Left lobe of liver (tissue), 2 donors: ENCODE measurements at regions not wholly inside any gene's neighbourhood (a gene's known extent, or its start where the extent isn't known, plus 50 kb on each side); places are given as distances from the start of the nearest gene placed in this dataset.
"Not testable (repeated sequence)": the region's sequence is repeated elsewhere in the genome, so short reads cannot be mapped to it uniquely, and the experiment has no call there.

Experiments used
- ATAC-seq: fragments of 200-7000 bp; cut with Tn5 transposase; one replicate; pipeline ENCODE4 v1.9.1; 2020; ENCODE audit warnings: mild to moderate bottlenecking, moderate library complexity
- DNase-seq: peaks from one replicate; pipeline ENCODE4 v3.0.0-alpha.2; 2020; ENCODE audit warnings: low spot score
- donor health status: DM: no; HTN: no; CAD: no; lungs with moderate emphysema.
- donor health status: DM: no; HTN: yes; CAD: no.

GRCh38 chr2:878245-878930, 72.3 kb upstream of the SNTG2 start:
- DNase-seq (no peak), ATAC-seq (no peak)

GRCh38 chr2:877747-878146, 72.9 kb upstream of the SNTG2 start:
- DNase-seq: peak; percentile 23
- ATAC-seq: no peak

GRCh38 chr2:875687-876615, 74.7 kb upstream of the SNTG2 start:
- DNase-seq (peak; percentile 35), ATAC-seq (no peak)

- ATAC-seq: no peak
- peak; percentile 15 for DNase-seq
Observed at GRCh38 chr2:873651-874580, 76.7 kb upstream of the SNTG2 start.

GRCh38 chr2:873027-873426, 77.6 kb upstream of the SNTG2 start:
- ATAC-seq: no peak
- DNase-seq: peak; percentile 16

- DNase-seq: no peak
- ATAC-seq: no peak
Observed at GRCh38 chr2:871926-872680, 78.5 kb upstream of the SNTG2 start.

GRCh38 chr2:871175-871727, 79.4 kb upstream of the SNTG2 start:
- no peak for ATAC-seq

GRCh38 chr2:870426-870825, 80.2 kb upstream of the SNTG2 start:
- ATAC-seq: no peak
- no peak for DNase-seq

More at GRCh38 chr2:871175-871727, 79.4 kb upstream of the SNTG2 start:
- DNase-seq: no peak

GRCh38 chr2:869894-870293, 80.8 kb upstream of the SNTG2 start:
- no peak for ATAC-seq

GRCh38 chr2:869357-869871, 81.2 kb upstream of the SNTG2 start:
- DNase-seq: no peak

More at GRCh38 chr2:869894-870293, 80.8 kb upstream of the SNTG2 start:
- DNase-seq: no peak

GRCh38 chr2:868857-869256, 81.8 kb upstream of the SNTG2 start:
- not testable (repeated sequence) for ATAC-seq, DNase-seq

More at GRCh38 chr2:869357-869871, 81.2 kb upstream of the SNTG2 start:
- ATAC-seq: no peak

- no peak for DNase-seq
- ATAC-seq: no peak
Observed at GRCh38 chr2:867296-867695, 83.4 kb upstream of the SNTG2 start.

GRCh38 chr2:866887-867286, 83.8 kb upstream of the SNTG2 start:
- ATAC-seq (no peak), DNase-seq (no peak)

GRCh38 chr2:866009-866680, 84.5 kb upstream of the SNTG2 start:
- no peak for DNase-seq
- no peak for ATAC-seq

- DNase-seq: no peak
- no peak for ATAC-seq
Observed at GRCh38 chr2:864501-865106, 86.0 kb upstream of the SNTG2 start.

- ATAC-seq (no peak), DNase-seq (peak; percentile 21)
Observed at GRCh38 chr2:863732-864450, 86.8 kb upstream of the SNTG2 start.

- ATAC-seq (no peak), DNase-seq (peak; percentile 28)
Observed at GRCh38 chr2:862731-863466, 87.8 kb upstream of the SNTG2 start.
